Fibroblast of skin of right biceps (primary cell): ENCODE measurements at regions not wholly inside any gene's neighbourhood (a gene's known extent, or its start where the extent isn't known, plus 50 kb on each side); places are given as distances from the start of the nearest gene placed in this dataset.

ENCODE experiments used
- DNase-seq: peaks from one replicate; pipeline ENCODE4 v3.0.0-alpha.2; 2013

DNA sequence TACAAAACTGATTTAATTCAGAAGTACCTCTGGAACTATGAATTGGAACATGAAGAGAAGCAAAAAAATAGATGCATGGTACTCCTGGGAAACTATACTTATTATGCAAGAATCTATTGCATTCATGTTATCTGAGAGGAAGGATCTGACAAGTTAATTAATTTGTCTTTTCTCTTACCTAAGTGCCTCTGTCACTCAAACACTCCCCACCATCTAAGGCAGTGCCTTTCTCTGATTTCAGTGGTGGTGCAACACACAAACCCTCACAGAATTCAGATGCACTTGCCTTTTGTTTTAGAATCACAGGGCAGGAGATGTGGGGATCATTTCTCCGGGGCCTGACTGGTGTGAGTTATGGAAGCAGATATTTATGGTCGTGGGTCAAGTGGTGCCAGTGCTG lies 52.5 kb upstream of the C9orf72 start:
- DNase-seq, result no peak

DNA sequence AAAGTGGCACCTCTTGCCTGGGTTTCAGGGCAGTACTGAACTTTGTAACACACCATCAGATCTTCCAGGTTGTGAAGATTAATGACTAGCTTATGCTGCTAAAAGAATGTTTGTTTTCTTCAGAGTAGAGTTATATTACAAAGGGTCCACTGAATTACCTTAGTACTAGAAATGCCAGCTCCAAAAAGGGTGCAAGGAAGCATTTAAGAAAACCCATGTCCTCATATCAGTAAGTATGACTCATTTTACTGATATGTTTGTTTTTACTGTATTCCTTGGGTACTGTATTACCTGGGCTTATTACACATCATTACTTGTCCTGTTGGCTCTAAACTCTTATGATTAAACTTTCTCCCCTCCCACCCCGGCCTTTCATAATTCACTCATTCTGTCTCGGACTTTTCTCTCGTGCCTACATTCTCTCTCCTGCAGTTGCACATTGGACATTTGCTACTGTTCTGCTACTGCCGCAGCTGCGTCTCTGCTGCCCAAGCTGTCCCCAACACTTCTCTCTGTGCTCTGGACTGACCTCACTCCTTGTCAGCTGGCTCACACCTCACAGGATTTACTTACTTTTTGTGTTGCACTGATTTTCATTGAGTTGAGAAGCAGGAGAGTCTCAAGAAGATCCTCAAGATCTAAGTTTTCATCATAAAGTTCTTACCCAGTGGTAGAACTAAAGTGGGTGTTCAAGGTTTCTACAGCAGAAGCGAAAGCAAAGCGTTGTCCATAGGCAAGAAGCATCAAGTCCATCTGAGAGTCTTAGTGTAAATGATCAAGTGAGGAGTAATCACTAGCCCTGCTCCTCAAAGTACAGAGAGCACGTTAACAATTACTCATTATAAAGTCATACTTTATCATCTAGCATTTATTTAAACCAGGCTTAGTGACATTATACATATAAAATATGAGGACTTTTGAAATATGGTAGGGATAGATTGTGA lies 53.2 kb upstream of the C9orf72 start:
- DNase-seq, result no peak

DNA sequence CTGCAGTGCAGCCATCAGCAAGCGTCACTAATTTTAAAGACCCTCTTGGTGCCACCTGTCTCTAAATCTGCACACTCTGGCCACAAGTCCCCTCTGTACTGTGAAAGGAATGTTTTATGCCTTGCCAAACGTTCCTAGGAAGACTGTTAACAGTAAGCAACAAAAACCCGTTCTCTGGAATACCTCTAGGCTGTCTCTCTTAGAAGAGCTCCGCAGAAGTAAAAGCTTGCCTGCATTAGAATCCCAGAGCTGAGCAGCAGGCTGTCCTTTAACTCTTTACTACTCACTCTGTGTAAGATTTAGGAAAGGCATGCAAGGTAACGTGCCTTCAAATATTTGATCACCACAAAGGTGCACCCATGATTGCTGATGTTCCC lies 53.9 kb upstream of the C9orf72 start:
- no peak for DNase-seq

DNA sequence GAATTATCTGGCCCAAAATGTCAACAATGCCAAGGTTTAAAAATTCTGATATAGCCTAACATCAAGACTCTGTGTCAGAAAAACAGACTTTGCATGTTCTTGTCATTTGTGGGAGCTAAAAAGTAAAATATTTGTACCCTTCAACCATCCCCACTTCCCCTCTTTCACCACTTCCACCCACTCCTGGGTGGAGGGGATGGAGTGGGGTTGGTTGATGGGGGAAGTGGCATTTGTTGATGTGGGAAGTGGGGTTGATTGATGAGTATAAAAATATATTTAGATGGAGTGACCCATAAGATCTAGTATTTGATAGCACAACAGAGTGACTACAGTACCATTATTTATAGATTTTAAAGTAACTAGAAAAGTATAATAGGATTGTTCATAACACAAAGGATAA lies 55.0 kb upstream of the C9orf72 start:
- no peak for DNase-seq

DNA sequence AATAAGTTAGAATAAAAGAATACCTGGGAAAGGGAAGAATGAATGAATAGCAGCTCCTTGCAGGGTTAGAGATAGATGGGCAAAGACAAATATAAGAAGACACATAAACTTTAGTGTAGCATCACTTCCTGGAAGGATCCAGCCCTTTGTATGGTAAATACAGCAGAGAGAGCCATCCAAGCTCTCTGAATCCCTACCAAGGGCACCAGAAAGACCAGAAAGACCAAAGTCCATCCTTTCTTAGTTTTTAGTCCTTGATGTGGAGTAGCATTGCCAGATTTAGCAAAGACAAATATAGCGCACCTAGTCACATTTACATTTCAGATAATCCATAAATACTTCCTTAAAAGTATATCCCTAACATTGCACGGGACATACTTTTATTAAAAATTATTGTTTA lies 56.1 kb upstream of the C9orf72 start:
- DNase-seq, result no peak

DNA sequence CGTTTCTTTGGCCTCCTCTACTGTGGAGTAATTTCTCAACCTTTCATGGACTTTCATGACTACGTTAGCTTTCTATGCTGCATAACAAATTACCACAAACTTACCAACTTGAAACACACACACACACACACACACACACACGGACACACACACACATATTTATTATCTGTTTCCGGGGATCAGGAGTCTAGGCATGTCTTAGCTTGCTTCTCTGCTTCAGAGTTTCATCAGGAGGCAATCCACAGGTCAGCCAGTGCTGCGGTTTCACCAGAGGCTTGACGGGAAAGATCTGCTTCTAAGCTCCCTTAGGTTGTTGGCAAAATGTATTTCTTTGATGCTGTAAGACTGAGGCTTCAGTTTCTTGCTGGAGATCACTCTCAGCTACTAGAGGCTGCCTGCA lies 59.0 kb upstream of the C9orf72 start:
- DNase-seq, result no peak

DNA sequence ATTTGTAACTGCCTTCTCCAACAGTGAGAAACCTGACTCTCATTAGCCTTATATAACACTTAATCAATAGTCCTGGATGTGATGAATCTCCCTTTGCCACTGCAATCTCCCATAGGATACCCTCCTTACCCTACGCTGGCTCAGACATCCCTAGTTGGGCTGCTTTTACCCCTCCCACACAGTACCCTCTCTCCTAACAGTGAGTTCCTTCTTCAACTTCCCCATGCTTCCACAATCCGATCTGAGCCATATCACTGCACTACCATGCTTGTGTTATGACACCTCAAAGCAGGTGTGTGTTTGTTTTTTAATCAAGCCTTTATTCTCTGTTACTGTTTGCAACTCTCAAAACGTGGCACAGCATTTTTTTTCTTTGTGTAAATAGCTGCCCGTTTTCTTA lies 60.5 kb upstream of the C9orf72 start:
- DNase-seq, result no peak

DNA sequence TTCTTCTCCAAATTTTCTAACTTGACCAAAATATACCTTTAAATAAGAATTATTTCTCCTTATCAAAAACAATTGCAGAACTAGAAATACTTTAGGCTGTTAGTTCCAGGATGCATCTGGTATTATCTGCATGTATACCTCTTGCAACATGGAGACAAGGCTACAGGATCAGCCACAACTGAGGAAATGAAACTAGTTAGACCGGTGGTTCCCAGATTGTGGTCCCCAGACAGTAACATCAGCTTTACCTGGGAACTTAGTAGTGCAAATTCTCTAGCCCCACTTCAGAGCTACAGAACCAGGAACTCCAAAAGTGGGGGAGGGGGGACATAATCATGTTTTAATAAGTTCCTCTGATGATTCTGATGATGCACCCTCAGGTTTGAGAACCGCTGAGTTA lies 61.6 kb upstream of the C9orf72 start:
- DNase-seq, result no peak

DNA sequence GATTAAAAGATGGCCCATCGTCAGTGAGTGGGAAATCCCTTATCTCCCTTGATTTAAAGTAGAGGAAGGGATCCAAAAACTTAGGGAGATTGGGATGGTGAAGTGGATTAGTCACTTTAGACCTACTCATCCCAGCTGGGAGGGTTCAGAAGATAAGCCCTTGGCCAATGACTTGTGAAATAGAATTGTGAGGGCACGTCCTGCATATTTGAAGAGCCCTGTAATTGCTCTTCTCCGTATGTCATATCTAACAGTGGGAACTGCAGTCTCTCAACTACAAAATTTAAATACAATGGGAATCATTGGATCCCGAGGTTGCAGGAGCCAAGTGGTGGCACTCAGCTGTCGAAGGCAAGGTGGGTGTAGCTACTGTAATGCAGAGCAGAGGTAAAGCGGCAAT lies 65.4 kb upstream of the C9orf72 start:
- no peak for DNase-seq

DNA sequence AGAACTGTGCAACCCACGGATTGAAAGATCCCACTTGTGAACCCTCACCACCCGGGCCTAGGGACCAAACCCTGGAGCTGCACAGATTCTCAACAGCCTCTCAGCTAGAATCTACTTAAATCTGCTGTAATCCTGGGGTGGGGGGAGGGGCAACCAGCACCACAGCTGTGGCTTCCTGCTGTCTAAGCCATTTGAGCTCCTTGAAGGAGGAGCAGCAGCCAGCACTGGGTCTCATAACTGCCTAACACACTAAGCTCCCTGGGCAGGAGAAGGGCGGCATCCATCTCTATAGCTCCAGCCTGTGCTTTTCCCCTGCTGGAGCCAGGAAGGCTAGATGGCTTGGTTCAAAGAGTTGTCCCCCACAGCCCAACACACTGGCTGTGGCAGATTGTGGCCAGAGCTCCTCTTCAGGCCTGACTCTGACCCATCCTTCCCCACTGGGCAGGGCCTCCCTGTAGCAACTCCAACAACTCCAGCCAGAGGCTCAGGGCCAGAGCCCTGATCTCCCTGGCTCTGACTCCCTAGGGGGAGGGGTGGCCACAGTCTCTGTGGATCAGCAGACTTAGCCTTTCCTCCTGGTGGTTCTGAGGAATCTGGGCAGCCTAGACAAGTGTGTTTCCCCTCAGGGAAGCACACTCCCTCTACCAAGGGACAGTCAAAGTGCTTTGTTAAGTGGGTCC lies 72.0 kb upstream of the C9orf72 start:
- DNase-seq, result no peak

DNA sequence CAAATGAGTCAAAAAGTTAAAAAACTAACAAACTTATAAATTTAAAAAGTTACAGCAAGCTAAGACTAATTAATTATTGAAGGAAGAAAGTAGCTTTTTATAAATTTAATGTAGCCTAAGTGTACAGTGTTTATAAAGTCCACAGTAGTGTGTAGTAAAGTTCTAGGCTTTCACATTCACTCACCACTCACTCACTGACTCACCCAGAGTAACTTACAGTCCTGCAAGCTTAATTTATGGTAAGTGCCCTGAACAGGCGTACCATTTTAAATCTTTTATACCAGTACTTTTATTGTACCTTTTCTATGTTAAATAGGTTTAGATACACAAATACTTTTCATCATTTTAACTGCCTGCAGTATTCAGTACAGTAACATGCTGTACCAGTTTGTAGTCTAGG lies 80.0 kb upstream of the C9orf72 start:
- no peak for DNase-seq

DNA sequence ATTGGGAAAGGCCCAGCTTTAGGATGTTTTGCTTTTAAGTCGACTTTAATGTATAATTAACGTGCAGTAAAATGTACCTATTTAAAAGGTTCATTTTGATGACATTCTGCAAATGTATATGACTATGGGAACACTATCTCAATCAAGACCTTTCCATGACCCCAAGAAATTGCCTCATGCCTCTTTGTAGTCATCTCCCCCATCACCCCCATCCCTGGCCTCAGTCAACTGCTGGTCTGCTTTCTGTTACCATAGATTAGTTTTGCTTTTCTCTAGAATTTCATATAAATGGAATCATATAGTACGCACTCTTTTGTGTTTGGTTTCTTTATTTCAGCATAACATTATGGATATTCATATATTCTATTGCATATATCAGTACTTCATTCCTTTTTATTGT lies 80.7 kb upstream of the C9orf72 start:
- no peak for DNase-seq

DNA sequence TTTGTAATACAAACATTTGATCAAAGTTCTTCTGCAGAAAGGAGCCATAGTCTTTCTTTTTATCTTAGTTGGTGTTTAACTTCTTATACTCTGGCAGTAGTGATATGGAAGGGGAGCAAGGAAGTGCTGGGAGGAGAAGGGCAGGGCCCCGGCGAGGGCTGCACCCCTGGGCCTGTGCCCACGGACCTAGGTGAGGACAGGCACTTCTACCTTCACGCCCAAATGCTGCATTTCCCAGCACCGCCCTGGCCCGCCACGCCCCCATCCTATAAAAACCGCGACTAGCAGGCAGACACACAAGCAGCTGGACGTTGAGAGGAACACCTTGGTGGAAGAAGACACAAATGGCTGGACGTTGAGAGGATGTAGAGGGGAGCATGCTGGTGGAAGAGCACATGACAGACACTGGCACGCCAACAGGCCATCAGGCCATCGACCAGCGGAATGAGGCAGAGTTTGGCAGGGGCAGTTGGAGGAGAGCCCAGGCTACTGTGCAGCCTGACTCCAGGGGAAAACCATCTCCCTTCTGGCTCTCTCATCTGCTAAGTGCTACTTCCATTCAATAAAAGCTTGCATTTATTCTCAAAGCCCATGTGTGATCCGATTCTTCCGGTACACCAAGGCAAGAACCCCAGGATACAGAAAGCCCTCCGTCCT lies 81.5 kb upstream of the C9orf72 start:
- DNase-seq, result no peak

DNA sequence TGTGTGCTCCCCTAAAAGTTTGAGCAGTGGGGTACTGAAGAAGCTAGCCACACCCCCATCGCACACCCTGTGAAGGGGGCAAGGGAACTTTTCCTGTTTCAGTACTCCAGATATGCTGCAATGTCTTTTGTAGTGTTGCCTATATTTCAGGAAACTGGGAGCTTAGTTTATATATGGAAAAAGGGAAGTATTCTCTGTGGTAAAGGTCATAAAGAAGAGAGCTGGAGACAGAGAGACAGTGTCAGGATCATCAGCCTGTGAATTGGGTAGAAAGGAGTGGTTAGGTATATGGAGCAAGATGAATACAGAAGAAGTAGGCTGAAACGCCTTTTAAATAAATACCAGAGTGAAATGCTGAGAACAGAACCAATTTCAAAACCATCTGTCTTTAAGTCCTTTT lies 82.2 kb upstream of the C9orf72 start:
- DNase-seq, result no peak

DNA sequence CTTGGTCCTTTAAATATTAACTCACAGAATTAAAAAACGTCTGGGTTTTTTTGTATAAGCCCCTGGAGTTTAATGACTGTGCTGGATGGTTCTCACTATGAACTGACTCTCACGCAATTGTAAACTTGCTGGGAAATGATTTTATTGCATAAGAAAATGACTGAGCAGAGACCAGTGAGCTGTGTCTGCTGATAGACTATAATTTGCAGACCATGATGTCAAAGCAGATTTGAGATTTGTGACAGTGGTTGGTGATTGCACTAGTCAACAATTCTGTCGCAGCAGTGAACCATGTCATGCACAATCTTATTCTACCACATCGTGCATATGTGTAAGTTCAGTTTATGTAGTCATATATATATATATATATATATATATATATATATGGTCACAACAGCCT lies 85.7 kb upstream of the C9orf72 start:
- DNase-seq, result no peak

DNA sequence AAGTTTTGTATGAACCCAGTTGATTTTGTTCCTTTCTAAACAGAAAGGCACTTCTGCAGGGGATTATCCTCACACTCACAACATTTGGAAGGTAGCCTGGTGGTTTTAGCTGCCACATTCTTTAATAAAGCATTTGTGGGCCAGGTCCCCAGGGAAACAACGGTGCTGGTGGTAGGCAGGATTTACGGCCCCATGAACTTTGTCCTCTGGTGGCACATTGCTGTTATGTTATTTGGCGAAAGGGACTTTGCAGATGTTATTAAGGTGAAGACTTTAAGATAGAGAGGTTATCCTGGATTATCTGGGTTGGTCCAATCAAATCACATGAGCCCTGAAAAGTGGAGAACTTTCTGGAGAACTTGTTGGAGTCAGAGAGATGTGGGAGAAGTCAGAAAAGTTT lies 86.3 kb upstream of the C9orf72 start:
- DNase-seq, result no peak

DNA sequence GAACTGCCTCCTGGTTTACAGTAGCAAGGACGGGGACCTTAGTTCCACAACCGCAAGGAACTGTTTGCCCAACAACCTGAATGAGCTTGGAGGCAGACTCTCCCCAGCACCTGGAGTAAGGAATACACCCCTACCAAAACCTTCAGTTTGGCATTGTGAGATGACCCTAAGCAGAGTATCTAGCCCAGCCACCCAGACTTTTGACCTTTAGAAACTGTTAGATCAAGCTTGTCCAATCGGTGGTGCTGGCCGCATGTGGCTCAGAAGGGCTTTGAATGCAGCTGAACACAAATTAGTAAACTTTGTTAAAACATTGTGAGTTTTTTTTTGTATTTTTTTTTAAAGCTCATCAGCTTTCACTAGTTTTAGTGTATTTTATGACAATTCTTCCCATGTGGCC lies 86.9 kb upstream of the C9orf72 start:
- DNase-seq, result no peak

DNA sequence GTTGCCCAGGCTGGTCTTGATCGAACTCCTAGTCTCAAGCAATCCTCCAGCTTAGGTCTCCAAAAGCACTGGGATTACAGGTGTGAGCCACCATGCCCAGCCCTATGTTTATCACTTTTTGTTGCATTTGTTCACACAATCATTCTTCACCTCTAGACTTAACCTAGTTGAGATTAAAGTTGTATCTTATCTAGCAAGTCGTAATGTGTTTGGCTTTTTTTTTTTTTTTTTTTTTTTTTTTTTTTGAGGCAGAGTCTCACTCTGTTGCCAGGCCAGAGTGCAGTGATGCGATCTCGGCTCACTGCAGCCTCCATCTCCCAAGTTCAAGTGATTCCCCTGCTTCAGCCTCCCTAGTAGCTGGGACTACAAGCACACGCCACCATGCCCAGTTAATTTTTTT lies 90.2 kb upstream of the C9orf72 start:
- DNase-seq, result no peak

DNA sequence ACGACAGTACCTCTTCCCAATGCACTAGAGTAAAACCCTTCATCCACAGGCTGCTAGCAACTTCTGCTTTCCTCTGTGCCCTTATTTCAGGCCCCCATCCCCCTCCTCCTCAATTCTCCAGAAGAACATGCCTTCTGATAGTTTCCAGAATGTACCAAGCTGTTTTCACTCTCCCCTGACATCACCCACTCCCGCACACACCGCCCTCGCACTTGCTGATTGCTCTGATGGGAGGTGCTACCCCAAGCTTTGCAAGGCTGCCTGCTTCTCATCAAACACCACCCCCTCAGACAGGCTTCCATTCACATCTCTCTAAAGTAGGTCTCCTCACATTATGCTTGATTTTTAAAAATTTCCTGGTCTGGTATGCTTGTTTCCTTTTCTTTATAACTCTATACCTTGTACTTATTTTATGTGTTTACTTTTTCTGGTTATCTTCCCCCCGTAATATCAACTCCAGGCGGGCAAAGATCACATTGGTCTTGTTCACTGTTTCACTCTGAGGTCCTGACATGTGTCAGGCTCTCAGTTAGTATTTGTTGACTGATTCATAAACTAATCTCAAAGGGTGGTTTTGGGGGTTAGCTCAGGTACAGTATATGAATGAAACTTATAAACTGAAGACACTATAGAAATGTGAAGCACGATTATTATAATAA lies 91.0 kb upstream of the C9orf72 start:
- DNase-seq, result no peak

DNA sequence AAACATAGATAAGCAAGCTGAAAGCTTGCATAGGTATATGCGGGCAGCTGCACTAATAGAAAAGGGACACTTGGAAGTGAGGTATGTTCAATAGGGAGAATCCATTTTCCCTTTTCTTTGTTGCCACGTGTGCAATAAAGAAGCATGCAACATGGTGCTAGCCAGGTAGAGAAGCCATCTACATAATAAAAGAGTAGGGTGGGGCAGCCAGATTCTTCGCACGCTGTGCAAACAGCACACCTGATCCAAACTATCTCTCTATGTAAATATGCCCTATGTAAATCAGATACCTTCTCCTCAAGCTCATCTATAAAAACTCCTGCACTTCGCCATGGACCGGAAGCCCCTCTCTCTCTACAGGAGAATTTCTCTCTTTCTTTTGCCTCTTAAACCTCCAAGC lies 91.9 kb upstream of the C9orf72 start:
- no peak for DNase-seq

DNA sequence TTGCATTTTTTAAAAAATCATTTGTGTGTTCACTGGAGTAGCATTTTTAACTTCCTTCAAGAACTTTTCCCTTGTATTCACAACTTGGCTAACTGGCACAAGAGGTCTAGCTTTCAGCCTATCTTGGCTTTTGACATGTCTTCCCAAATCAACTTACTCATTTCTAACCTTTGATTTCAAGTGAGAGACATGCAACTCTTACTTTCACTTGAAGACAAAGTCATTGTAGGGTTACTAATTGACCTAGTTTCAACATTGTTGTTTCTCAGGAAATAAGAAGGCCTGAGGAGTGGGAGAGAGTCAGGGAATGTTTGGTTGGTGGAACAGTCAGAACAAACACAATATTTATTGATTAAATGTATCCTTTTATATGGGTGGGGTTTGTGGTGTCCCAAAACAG lies 95.0 kb upstream of the C9orf72 start:
- no peak for DNase-seq

DNA sequence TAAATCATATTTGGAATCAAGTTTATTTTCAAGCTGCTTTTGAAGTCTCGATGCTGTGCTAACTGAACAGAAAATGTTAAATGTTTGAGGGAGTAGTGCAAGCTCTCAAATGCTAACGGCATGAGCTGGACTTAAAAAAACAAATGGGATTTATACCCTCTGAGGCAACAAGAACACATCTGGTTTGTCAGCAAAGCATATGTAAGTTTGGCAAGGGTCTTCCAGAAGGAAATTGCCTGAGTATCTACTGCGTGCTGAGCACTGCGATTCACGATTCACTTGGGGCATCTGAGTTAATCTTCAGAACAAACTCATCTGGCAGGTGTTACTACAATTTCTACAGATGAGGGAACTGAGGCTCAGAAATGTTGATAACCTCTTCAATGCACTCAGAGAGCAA lies 98.4 kb upstream of the C9orf72 start:
- DNase-seq, result no peak

DNA sequence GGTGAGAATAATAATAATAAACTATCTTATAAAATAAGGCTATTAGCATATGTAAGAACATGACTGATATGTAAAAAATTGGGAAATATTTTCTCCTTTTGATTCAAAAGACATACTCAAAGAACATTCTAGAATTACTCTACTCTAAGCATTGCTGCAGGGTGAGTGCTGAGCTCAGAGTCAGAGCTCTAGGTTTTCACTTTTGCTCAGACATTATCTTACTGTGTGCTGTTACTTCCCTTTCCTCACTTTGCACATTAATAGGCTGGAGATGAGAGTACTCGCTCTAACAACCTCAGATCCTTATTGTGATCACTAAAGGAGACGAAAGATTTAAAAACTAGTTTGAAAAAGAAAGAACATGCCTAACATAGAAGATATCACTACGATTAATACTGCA lies 99.4 kb upstream of the C9orf72 start:
- DNase-seq, result no peak

DNA sequence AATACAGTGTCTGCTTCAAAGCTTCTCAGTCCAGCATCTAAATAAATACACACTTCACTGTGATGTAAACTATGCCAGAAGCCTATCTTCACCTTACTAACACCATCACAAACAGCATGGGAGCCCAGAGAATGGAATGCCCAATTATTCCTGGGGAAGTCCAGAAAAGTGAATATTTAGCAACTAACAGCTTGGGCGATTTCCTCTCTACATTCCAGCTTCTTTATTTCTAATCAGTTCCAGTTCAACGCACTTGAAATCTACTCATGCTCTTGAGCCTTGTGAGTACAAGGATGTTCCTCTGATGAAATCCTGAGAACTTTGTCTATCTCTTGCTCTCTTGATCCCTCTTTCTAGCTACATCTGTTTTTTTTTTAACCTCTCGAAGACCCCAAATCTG lies 100.4 kb upstream of the C9orf72 start:
- no peak for DNase-seq
